ENCODE measurements at regions not wholly inside any gene's neighbourhood (a gene's known extent, or its start where the extent isn't known, plus 50 kb on each side); places are given as distances from the start of the nearest gene placed in this dataset.

- Histone ChIP-seq H3K4me1 (ENCODE audit: control insufficient read depth, insufficient read depth, low read length) (no peaks in the 10 kb centered on the region), H3K36me3 (ENCODE audit: control insufficient read depth, insufficient read depth, low read length) (no peaks in the 10 kb centered on the region), H3K27me3 (ENCODE audit: control insufficient read depth, insufficient read depth, low read length) (no peaks in the 10 kb centered on the region), H3K9ac (ENCODE audit: low read length) (no peak overlapping the region), H3K9me3 (ENCODE audit: control insufficient read depth, insufficient read depth, low read depth, low read length) (peaks cover 10% of the 10 kb centered on the region; the same call in 1 of the 2 replicates), H3K27ac (ENCODE audit: low read depth, low read length) (no peak overlapping the region), H3K4me3 (ENCODE audit: low read depth, low read length) (no peak overlapping the region)
These were observed 114.1 kb upstream of the E2F7 start for GRCh38 chr12:77179515-77179914.

GRCh38 chr12:77167801-77168200, 102.4 kb upstream of the E2F7 start:
- H3K27ac ChIP-seq (ENCODE audit: low read depth, low read length), result no peak overlapping the region
- no peaks in the 10 kb centered on the region for H3K27me3 ChIP-seq (ENCODE audit: control insufficient read depth, insufficient read depth, low read length)
- H3K36me3 ChIP-seq (ENCODE audit: control insufficient read depth, insufficient read depth, low read length), result no peaks in the 10 kb centered on the region
- no peaks in the 10 kb centered on the region for H3K4me1 ChIP-seq (ENCODE audit: control insufficient read depth, insufficient read depth, low read length)
- H3K9ac ChIP-seq (ENCODE audit: low read length), result no peak overlapping the region
- H3K9me3 ChIP-seq (ENCODE audit: control insufficient read depth, insufficient read depth, low read depth, low read length), result no peaks in the 10 kb centered on the region
- H3K4me3 ChIP-seq (ENCODE audit: low read depth, low read length), result no peak overlapping the region

- H3K9ac ChIP-seq (ENCODE audit: low read length), result no peak overlapping the region
- no peak overlapping the region for H3K4me3 ChIP-seq (ENCODE audit: low read depth, low read length)
- no peak overlapping the region for H3K27ac ChIP-seq (ENCODE audit: low read depth, low read length)
- no peaks in the 10 kb centered on the region for H3K9me3 ChIP-seq (ENCODE audit: control insufficient read depth, insufficient read depth, low read depth, low read length)
- no peaks in the 10 kb centered on the region for H3K4me1 ChIP-seq (ENCODE audit: control insufficient read depth, insufficient read depth, low read length)
- no peaks in the 10 kb centered on the region for H3K27me3 ChIP-seq (ENCODE audit: control insufficient read depth, insufficient read depth, low read length)
- H3K36me3 ChIP-seq (ENCODE audit: control insufficient read depth, insufficient read depth, low read length), result no peaks in the 10 kb centered on the region
These were observed 101.3 kb upstream of the E2F7 start for GRCh38 chr12:77166696-77167095.

GRCh38 chr12:77163074-77164038, 98.0 kb upstream of the E2F7 start:
- Histone ChIP-seq H3K4me3 (ENCODE audit: low read depth, low read length) (no peak overlapping the region), H3K4me1 (ENCODE audit: control insufficient read depth, insufficient read depth, low read length) (no peaks in the 10 kb centered on the region), H3K9me3 (ENCODE audit: control insufficient read depth, insufficient read depth, low read depth, low read length) (no peaks in the 10 kb centered on the region), H3K27me3 (ENCODE audit: control insufficient read depth, insufficient read depth, low read length) (no peaks in the 10 kb centered on the region), H3K36me3 (ENCODE audit: control insufficient read depth, insufficient read depth, low read length) (no peaks in the 10 kb centered on the region), H3K27ac (ENCODE audit: low read depth, low read length) (no peak overlapping the region), H3K9ac (ENCODE audit: low read length) (no peak overlapping the region)

- Histone ChIP-seq H3K27ac (ENCODE audit: low read depth, low read length) (no peak overlapping the region), H3K4me1 (ENCODE audit: control insufficient read depth, insufficient read depth, low read length) (no peaks in the 10 kb centered on the region), H3K9me3 (ENCODE audit: control insufficient read depth, insufficient read depth, low read depth, low read length) (no peaks in the 10 kb centered on the region), H3K9ac (ENCODE audit: low read length) (no peak overlapping the region), H3K36me3 (ENCODE audit: control insufficient read depth, insufficient read depth, low read length) (no peaks in the 10 kb centered on the region), H3K4me3 (ENCODE audit: low read depth, low read length) (no peak overlapping the region), H3K27me3 (ENCODE audit: control insufficient read depth, insufficient read depth, low read length) (no peaks in the 10 kb centered on the region)
These were observed 96.6 kb upstream of the E2F7 start for GRCh38 chr12:77161944-77162343.

- Histone ChIP-seq H3K9ac (ENCODE audit: low read length) (no peak overlapping the region), H3K4me3 (ENCODE audit: low read depth, low read length) (no peak overlapping the region), H3K4me1 (ENCODE audit: control insufficient read depth, insufficient read depth, low read length) (no peaks in the 10 kb centered on the region), H3K36me3 (ENCODE audit: control insufficient read depth, insufficient read depth, low read length) (no peaks in the 10 kb centered on the region), H3K9me3 (ENCODE audit: control insufficient read depth, insufficient read depth, low read depth, low read length) (no peaks in the 10 kb centered on the region), H3K27ac (ENCODE audit: low read depth, low read length) (no peak overlapping the region), H3K27me3 (ENCODE audit: control insufficient read depth, insufficient read depth, low read length) (no peaks in the 10 kb centered on the region)
These were observed 95.6 kb upstream of the E2F7 start for GRCh38 chr12:77160931-77161330.

GRCh38 chr12:77153706-77154105, 88.3 kb upstream of the E2F7 start:
- Histone ChIP-seq H3K4me1 (ENCODE audit: control insufficient read depth, insufficient read depth, low read length) (no peaks in the 10 kb centered on the region), H3K9me3 (ENCODE audit: control insufficient read depth, insufficient read depth, low read depth, low read length) (no peaks in the 10 kb centered on the region), H3K9ac (ENCODE audit: low read length) (no peak overlapping the region), H3K27ac (ENCODE audit: low read depth, low read length) (no peak overlapping the region), H3K27me3 (ENCODE audit: control insufficient read depth, insufficient read depth, low read length) (no peaks in the 10 kb centered on the region), H3K36me3 (ENCODE audit: control insufficient read depth, insufficient read depth, low read length) (no peaks in the 10 kb centered on the region), H3K4me3 (ENCODE audit: low read depth, low read length) (no peak overlapping the region)

GRCh38 chr12:77152623-77153193, 87.3 kb upstream of the E2F7 start:
- Histone ChIP-seq H3K9ac (ENCODE audit: low read length) (no peak overlapping the region), H3K27ac (ENCODE audit: low read depth, low read length) (no peak overlapping the region), H3K36me3 (ENCODE audit: control insufficient read depth, insufficient read depth, low read length) (no peaks in the 10 kb centered on the region)

GRCh38 chr12:77151030-77151429, 85.7 kb upstream of the E2F7 start:
- no peak overlapping the region for H3K9ac ChIP-seq (ENCODE audit: low read length)
- no peaks in the 10 kb centered on the region for H3K9me3 ChIP-seq (ENCODE audit: control insufficient read depth, insufficient read depth, low read depth, low read length)
- H3K27ac ChIP-seq (ENCODE audit: low read depth, low read length), result no peak overlapping the region
- H3K27me3 ChIP-seq (ENCODE audit: control insufficient read depth, insufficient read depth, low read length), result no peaks in the 10 kb centered on the region
- no peak overlapping the region for H3K4me3 ChIP-seq (ENCODE audit: low read depth, low read length)
- H3K4me1 ChIP-seq (ENCODE audit: control insufficient read depth, insufficient read depth, low read length), result no peaks in the 10 kb centered on the region
- H3K36me3 ChIP-seq (ENCODE audit: control insufficient read depth, insufficient read depth, low read length), result no peaks in the 10 kb centered on the region

More at GRCh38 chr12:77152623-77153193, 87.3 kb upstream of the E2F7 start:
- H3K4me3 ChIP-seq (ENCODE audit: low read depth, low read length), result no peak overlapping the region
- no peaks in the 10 kb centered on the region for H3K9me3 ChIP-seq (ENCODE audit: control insufficient read depth, insufficient read depth, low read depth, low read length)
- no peaks in the 10 kb centered on the region for H3K27me3 ChIP-seq (ENCODE audit: control insufficient read depth, insufficient read depth, low read length)
- no peaks in the 10 kb centered on the region for H3K4me1 ChIP-seq (ENCODE audit: control insufficient read depth, insufficient read depth, low read length)

GRCh38 chr12:77133566-77133965, 68.2 kb upstream of the E2F7 start:
- H3K27ac ChIP-seq (ENCODE audit: low read depth, low read length), result no peak overlapping the region
- H3K36me3 ChIP-seq (ENCODE audit: control insufficient read depth, insufficient read depth, low read length), result no peaks in the 10 kb centered on the region
- H3K4me3 ChIP-seq (ENCODE audit: low read depth, low read length), result no peak overlapping the region
- no peaks in the 10 kb centered on the region for H3K27me3 ChIP-seq (ENCODE audit: control insufficient read depth, insufficient read depth, low read length)
- no peak overlapping the region for H3K9ac ChIP-seq (ENCODE audit: low read length)
- no peaks in the 10 kb centered on the region for H3K9me3 ChIP-seq (ENCODE audit: control insufficient read depth, insufficient read depth, low read depth, low read length)
- no peaks in the 10 kb centered on the region for H3K4me1 ChIP-seq (ENCODE audit: control insufficient read depth, insufficient read depth, low read length)

- Histone ChIP-seq H3K27me3 (ENCODE audit: control insufficient read depth, insufficient read depth, low read length) (no peaks in the 10 kb centered on the region), H3K9ac (ENCODE audit: low read length) (no peak overlapping the region), H3K36me3 (ENCODE audit: control insufficient read depth, insufficient read depth, low read length) (no peaks in the 10 kb centered on the region), H3K4me3 (ENCODE audit: low read depth, low read length) (no peak overlapping the region), H3K27ac (ENCODE audit: low read depth, low read length) (no peak overlapping the region), H3K4me1 (ENCODE audit: control insufficient read depth, insufficient read depth, low read length) (no peaks in the 10 kb centered on the region), H3K9me3 (ENCODE audit: control insufficient read depth, insufficient read depth, low read depth, low read length) (no peaks in the 10 kb centered on the region)
These were observed 66.7 kb upstream of the E2F7 start for GRCh38 chr12:77131977-77132490.

All from HUES6 (cell line).